Fibroblast of lung (primary cell): ENCODE measurements at regions not wholly inside any gene's neighbourhood (a gene's known extent, or its start where the extent isn't known, plus 50 kb on each side); places are given as distances from the start of the nearest gene placed in this dataset.

ENCODE experiments used
- DNase-seq, 2 donors: peaks; one replicate each; pipeline versions ENCODE4 v3.0.0 to v3.0.0-alpha.2; 2010; ENCODE audit warnings: low read depth in 2 of 2
- H2AFZ ChIP-seq: 2 replicates; pipeline ENCODE4 v1.5.1; 2012; ENCODE audit warnings: low read length, control low read depth, inconsistent platforms
- H3K27ac ChIP-seq: 2 replicates; pipeline ENCODE4 v1.5.1; 2011; ENCODE audit warnings: low read length, control low read depth; ENCODE audit not compliant: insufficient read depth
- H3K27me3 ChIP-seq: 2 replicates; pipeline ENCODE4 v1.5.1; 2011; ENCODE audit warnings: mild to moderate bottlenecking, low read length; ENCODE audit not compliant: control insufficient read depth, insufficient read depth
- H3K36me3 ChIP-seq: 2 replicates; pipeline ENCODE4 v1.5.1; 2011; ENCODE audit warnings: low read length; ENCODE audit not compliant: control insufficient read depth, insufficient read depth
- H3K4me1 ChIP-seq: 2 replicates; pipeline ENCODE4 v1.5.1; 2011; ENCODE audit warnings: low read length; ENCODE audit not compliant: control insufficient read depth, insufficient read depth; ENCODE audit errors: extremely low read depth
- H3K4me2 ChIP-seq: 2 replicates; pipeline ENCODE4 v1.5.1; 2011; ENCODE audit warnings: low read length, control low read depth; ENCODE audit not compliant: insufficient read depth; ENCODE audit errors: extremely low read depth
- H3K4me3 ChIP-seq, 4 experiments: fragments of 200-600 bp in 1 of 4; sonication (generic) in 1 of 4; replicated peaks in 1 of 4; 2 replicates each; pipeline ENCODE4 v1.5.1; 2011 to 2016; ENCODE audit warnings: low read length in 4 of 4, low read depth in 3 of 4, mild to moderate bottlenecking in 3 of 4, control low read depth in 2 of 4, inconsistent platforms in 1 of 4, mixed read lengths in 1 of 4; ENCODE audit not compliant: insufficient read depth in 1 of 4; ENCODE audit errors: control extremely low read depth in 1 of 4
- H3K79me2 ChIP-seq: 2 replicates; pipeline ENCODE4 v1.5.1; 2012; ENCODE audit warnings: mild to moderate bottlenecking, low read length, inconsistent platforms; ENCODE audit not compliant: control insufficient read depth, insufficient read depth
- H3K9ac ChIP-seq: 2 replicates; pipeline ENCODE4 v1.5.1; 2011; ENCODE audit warnings: mild to moderate bottlenecking, low read length, control low read depth; ENCODE audit not compliant: insufficient read depth
- H3K9me3 ChIP-seq: 2 replicates; pipeline ENCODE4 v1.5.1; 2012; ENCODE audit warnings: low read depth, low read length; ENCODE audit not compliant: control insufficient read depth, insufficient read depth
- H4K20me1 ChIP-seq: 2 replicates; pipeline ENCODE4 v1.5.1; 2011; ENCODE audit warnings: low read length; ENCODE audit not compliant: control insufficient read depth, insufficient read depth; ENCODE audit errors: extremely low read depth
- EZH2 ChIP-seq: IDR thresholded peaks from 2 replicates; pipeline ENCODE4 v1.5.1; 2012; ENCODE audit warnings: low read length, control low read depth, mild to moderate bottlenecking; ENCODE audit errors: missing control alignments
- TF ChIP-seq, protein P1 (sequence below), 2 donors: IDR thresholded peaks in 1 of 2; conservative IDR thresholded peaks in 1 of 2; 1 replicate in 1 of 2; 2 replicates in 1 of 2; pipeline ENCODE4 v1.5.1; 2011 to 2012; ENCODE audit warnings: low read length in 2 of 2, control low read depth in 1 of 2, inconsistent platforms in 1 of 2, low read depth in 1 of 2, mild to moderate bottlenecking in 1 of 2

DNA sequence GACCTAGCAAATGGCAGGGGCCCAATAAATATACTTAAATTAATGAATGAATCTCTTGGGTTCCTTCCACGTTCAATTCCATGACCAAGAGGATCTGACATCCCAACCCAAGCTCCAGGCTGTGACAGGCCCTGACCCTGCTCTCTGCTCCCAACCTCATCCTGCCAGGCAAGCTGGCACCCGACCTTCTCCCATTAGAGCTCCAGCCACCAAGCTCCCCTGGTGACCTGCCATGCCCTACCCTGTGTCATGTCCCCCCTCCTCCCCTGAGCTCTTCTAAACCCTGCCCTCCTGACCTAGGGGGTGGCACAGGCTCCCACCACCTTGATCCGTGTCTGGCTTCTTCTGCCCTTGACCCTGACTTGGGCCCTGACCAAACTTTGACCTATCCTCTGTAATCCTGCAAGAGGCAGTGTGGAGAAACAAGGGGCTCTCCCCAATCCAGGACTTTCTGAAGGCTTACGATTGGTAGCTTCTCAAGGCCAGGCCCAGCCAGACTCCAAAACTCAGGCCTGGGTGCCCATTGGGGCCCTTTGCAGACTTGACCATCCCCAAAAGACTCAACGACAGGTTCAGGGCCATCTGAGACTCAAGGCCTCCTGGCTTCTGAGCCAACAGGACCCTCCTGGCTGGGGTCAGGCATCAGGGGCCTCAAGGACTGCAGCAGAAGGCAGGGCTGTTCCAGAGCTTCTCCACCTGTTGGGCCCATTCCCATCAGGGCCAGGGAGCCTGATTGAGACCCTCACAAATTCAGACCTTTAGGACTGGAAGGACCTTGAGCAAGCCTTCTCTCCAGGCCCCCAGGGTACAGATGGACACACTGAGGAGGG lies 249.0 kb downstream of the PTPRU start:
- no peaks in the 10 kb centered on the region for H3K9me3 ChIP-seq
- no peaks in the 10 kb centered on the region for H3K79me2 ChIP-seq
- no peak overlapping the region for H3K4me2 ChIP-seq
- no peak overlapping the region for H2AFZ ChIP-seq
- H4K20me1 ChIP-seq, result no peaks in the 10 kb centered on the region
- no peaks in the 10 kb centered on the region for H3K36me3 ChIP-seq
- DNase-seq, result no peak
- H3K4me3 ChIP-seq, result no peak overlapping the region
- TF ChIP-seq, protein P1, sequence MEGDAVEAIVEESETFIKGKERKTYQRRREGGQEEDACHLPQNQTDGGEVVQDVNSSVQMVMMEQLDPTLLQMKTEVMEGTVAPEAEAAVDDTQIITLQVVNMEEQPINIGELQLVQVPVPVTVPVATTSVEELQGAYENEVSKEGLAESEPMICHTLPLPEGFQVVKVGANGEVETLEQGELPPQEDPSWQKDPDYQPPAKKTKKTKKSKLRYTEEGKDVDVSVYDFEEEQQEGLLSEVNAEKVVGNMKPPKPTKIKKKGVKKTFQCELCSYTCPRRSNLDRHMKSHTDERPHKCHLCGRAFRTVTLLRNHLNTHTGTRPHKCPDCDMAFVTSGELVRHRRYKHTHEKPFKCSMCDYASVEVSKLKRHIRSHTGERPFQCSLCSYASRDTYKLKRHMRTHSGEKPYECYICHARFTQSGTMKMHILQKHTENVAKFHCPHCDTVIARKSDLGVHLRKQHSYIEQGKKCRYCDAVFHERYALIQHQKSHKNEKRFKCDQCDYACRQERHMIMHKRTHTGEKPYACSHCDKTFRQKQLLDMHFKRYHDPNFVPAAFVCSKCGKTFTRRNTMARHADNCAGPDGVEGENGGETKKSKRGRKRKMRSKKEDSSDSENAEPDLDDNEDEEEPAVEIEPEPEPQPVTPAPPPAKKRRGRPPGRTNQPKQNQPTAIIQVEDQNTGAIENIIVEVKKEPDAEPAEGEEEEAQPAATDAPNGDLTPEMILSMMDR (conservative IDR thresholded peaks at IDR 0.05 in 1 of 2, IDR thresholded peaks at IDR 0.05 in 1 of 2; ENCODE audit: low read depth in 1 of 2, low read length in 2 of 2), result no peak
- no peak for TF ChIP-seq EZH2
- no peak overlapping the region for H3K27ac ChIP-seq
- no peak overlapping the region for H3K9ac ChIP-seq
- H3K4me1 ChIP-seq, result no peaks in the 10 kb centered on the region
- no peaks in the 10 kb centered on the region for H3K27me3 ChIP-seq

DNA sequence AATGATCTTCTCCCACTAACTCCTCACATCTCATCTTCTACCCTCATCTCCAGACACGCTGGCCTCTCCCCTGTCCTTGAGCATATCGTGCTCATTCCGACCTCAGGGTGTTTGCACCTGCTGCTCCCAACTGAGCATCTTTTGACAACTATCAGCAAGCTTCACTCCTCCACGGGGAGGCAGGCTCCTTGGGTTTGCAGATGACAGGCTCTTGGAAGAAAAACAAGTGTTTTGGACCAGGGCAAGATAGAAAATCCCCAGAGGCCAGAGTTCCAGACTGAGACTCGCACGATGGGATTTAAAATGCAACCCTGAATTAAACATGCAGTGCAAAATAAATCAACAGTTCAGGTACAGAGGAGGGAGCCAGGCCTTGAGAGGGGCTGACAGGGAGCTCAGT lies 246.7 kb downstream of the PTPRU start:
- no peaks in the 10 kb centered on the region for H3K79me2 ChIP-seq
- TF ChIP-seq EZH2, result no peak
- TF ChIP-seq, protein P1 (conservative IDR thresholded peaks at IDR 0.05 in 1 of 2, IDR thresholded peaks at IDR 0.05 in 1 of 2; ENCODE audit: low read depth in 1 of 2, low read length in 2 of 2), result no peak
- no peaks in the 10 kb centered on the region for H4K20me1 ChIP-seq
- no peak overlapping the region for H3K4me2 ChIP-seq
- H3K9me3 ChIP-seq, result no peaks in the 10 kb centered on the region
- H3K4me3 ChIP-seq, result no peak overlapping the region
- no peak overlapping the region for H3K27ac ChIP-seq
- no peaks in the 10 kb centered on the region for H3K4me1 ChIP-seq
- DNase-seq, result no peak
- no peaks in the 10 kb centered on the region for H3K27me3 ChIP-seq
- H2AFZ ChIP-seq, result no peak overlapping the region
- H3K36me3 ChIP-seq, result no peaks in the 10 kb centered on the region
- no peak overlapping the region for H3K9ac ChIP-seq

DNA sequence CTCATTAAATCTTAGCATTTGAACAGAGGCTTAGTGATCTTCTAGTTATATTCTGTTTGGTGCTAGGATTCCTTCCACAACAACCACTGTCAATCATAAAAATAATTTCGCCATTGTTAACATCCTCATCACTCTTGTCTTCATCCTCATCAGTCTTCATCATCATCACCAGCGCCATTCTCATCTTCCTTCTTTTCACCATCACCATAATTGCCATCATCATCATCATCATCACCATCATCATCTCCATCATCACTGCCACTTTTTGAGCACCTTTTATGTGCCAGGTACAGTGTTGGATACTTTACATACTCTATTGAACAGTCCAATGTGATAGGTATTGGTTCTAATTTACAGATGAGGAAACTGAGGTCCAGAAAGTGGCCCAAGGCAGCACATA lies 245.7 kb downstream of the PTPRU start:
- no peaks in the 10 kb centered on the region for H3K9me3 ChIP-seq
- no peak for DNase-seq
- H3K4me1 ChIP-seq, result no peaks in the 10 kb centered on the region
- H3K4me2 ChIP-seq, result no peak overlapping the region
- no peak overlapping the region for H3K27ac ChIP-seq
- H3K36me3 ChIP-seq, result no peaks in the 10 kb centered on the region
- H4K20me1 ChIP-seq, result no peaks in the 10 kb centered on the region
- no peak for TF ChIP-seq EZH2
- TF ChIP-seq, protein P1 (conservative IDR thresholded peaks at IDR 0.05 in 1 of 2, IDR thresholded peaks at IDR 0.05 in 1 of 2; ENCODE audit: low read depth in 1 of 2, low read length in 2 of 2), result no peak
- H3K27me3 ChIP-seq, result peaks cover 3% of the 10 kb centered on the region
- no peak overlapping the region for H2AFZ ChIP-seq
- H3K9ac ChIP-seq, result no peak overlapping the region
- H3K4me3 ChIP-seq, result no peak overlapping the region
- no peaks in the 10 kb centered on the region for H3K79me2 ChIP-seq
